ENCODE measurements at regions not wholly inside any gene's neighbourhood (a gene's known extent, or its start where the extent isn't known, plus 50 kb on each side); places are given as distances from the start of the nearest gene placed in this dataset.

- TF ChIP-seq CTCF (IDR thresholded peaks at IDR 0.05) (no peak), POLR2A (IDR thresholded peaks at IDR 0.05) (no peak)
Observed at GRCh38 chr3:110750201-110750600, 321.4 kb upstream of the NECTIN3 start.

All from uterus (tissue), 2 donors.